ENCODE measurements at regions not wholly inside any gene's neighbourhood (a gene's known extent, or its start where the extent isn't known, plus 50 kb on each side); places are given as distances from the start of the nearest gene placed in this dataset.
"Not testable (repeated sequence)": the region's sequence is repeated elsewhere in the genome, so short reads cannot be mapped to it uniquely, and the experiment has no call there.

- no peak for DNase-seq
These were observed 442.9 kb downstream of the MID1IP1 start for GRCh38 chrX:39244147-39244546.

DNA sequence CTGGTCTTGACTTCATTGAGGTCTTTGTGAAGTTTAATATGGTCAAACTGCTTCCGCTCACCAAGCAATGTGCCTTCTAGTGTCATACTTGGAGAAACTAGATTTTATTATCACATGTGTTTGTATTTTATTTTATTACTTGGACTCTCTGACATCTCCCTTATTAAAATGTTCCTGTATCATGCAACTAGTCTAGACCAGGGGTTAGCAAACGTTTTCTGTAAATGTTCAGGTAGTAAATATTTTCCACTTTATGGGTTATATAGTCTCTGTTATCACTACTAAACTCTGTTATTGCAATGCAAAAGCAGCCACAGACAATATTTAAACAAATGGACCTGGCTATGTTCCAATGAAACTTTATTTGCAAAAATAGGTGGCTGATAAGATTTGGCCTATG, 443.8 kb downstream of the MID1IP1 start:
- no peak for DNase-seq

DNA sequence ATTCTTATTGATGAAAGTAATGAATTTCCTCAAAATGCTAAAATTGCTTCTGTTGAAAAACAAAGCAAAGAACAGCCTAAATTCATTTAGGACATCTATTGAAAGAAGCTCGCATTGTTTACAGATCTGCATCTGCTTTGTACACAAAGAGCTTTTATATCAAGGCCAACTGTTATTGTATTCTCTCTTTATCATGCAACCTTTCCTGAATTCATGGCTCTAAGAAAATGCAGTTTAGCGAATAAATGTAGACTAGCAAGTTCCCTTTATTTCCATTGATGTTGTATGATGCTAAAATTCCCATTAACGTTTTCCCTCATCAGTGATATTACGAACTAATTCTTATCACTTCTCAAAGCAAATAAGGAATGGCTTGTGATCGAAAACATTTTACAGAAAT, 446.3 kb downstream of the MID1IP1 start:
- DNase-seq: no peak

DNA sequence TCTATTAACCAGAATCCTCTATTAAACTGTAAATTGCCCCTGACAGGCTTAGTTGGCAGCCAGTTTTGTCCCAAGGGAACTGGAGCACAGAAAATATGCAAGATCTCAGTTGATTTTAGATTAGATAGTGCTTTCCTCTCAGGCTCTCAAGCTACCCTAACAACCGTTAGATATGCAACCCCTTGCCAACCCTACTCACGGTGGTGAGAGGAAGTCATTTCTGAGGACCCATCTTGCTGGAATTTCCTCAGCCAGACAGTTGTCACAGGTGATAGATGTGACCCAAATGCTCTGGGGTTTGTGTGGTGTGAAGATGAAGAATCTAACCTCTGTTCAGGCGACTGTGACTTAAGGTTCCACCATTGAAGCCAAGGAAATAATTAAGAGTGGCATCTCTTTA, 447.1 kb downstream of the MID1IP1 start:
- no peak for DNase-seq

DNA sequence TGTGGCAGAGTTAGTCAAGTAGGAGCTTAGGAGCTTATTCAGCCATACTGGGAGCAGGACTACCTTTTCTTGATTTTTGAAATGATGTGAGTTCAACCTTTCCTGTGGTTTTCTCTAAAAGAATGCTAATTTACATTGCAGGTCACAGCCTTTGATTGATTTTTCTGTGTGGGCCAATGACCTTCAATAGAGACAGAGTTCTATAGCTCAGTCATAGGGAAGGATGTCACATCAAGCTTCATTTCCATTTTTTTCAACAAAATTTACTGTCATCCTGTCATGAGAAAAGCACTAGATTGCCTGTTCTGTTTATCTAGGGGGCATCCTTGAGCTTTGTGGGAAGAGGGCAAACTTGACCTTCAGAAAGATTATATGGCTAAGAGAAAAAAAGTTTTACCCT, 448.7 kb downstream of the MID1IP1 start:
- DNase-seq: no peak

DNA sequence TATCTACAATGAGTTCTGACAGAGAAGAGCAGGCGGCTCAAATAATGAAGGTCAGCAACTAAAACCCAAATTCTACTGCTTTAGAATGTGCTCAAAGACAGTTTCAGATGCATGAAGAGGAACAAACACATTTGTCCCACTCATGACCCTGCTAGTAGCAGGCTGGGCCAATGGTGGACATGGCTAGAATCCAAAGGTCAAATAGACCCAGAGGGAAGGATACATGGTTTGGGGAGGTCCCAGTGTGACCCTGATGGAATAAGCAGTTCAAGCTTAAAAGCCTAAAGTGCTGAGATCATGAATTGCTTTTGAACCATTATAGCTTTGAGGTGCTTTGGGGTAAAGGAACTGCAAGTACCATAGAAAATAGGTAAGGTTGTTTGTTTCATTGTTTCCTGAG, 450.7 kb downstream of the MID1IP1 start:
- no peak for DNase-seq

GRCh38 chrX:39253551-39253950, 452.3 kb downstream of the MID1IP1 start:
- no peak for DNase-seq

DNA sequence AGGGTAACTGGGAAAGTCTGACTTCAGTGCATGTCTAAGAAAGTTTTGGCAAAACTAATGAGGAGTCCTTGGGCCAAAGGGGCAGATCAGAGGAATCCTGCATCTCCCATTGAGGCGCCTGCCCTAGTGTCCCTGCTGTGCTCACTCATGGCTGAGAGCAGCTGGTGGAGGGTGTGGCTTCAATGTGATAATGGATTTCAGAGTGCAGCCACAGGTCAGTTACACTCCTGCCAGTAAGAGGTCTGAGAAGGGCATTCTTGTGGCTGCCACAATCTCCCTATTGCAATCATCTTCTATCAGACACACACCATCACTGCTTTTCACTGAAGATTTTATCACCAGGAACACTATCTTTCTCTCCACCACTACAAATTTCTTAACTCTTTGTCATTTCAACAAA, 457.1 kb downstream of the MID1IP1 start:
- no peak for DNase-seq

- no peak for DNase-seq
These were observed 459.7 kb downstream of the MID1IP1 start for GRCh38 chrX:39260965-39261364.

GRCh38 chrX:39261446-39262147, 460.3 kb downstream of the MID1IP1 start:
- DNase-seq: peak; percentile 49 to 62

- no peak for DNase-seq
These were observed 461.4 kb downstream of the MID1IP1 start for GRCh38 chrX:39262641-39263040.

DNA sequence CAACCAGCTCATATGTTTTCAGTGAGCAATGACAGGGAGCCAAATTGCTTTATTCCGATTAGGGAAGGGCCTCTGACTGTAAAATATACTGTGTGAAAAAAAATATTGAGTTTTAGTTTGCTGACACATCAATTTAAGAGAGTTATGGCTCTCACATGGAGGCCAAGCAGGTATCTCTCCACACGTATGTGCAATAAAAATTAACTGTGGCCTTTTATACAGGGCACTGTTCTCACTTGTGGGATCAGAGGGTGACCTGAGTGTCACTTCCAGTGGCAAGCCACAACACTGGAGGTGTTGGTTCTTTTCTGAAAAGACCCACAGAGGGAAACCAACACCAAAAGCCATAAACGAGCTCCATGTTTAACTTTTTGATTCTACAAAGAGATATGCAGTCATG, 462.8 kb downstream of the MID1IP1 start:
- DNase-seq: no peak

DNA sequence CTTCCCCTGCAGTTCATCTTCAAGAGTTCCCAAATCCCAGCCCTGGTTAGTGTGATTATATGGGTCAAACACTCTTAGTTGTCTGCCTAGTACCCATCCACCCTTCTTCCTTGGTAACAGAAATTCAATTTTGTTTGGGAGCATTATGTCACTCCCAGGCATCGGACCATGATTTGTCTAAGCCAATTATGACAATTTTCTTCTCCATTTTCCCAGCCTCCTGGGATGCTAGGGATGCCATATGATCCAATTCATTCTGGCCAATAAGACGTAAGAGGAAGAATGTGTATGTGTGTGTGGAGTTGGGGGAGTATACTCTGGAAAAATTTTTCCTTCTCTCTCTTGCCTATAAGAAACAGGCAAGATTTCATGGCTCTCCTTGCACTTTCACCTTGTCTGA, 465.9 kb downstream of the MID1IP1 start:
- DNase-seq: no peak

DNA sequence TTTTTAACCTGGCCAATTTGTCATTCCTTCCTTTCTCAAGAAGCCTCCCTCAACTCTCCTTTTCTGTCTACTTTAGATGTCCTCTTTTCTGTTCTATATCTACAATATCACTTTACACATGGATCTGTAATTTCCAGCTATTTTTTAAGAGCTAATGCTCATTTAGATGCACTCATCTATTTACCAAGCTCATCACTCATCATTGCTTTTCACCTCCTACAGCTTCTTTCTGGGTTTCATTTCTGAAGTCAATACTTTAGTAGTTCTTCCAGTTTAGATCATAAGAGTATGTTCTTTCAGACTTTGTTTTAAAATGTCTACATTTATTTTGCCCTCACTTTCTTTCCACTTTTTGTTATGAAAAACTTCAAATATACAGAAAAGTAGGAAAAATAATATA, 466.9 kb downstream of the MID1IP1 start:
- DNase-seq: no peak

DNA sequence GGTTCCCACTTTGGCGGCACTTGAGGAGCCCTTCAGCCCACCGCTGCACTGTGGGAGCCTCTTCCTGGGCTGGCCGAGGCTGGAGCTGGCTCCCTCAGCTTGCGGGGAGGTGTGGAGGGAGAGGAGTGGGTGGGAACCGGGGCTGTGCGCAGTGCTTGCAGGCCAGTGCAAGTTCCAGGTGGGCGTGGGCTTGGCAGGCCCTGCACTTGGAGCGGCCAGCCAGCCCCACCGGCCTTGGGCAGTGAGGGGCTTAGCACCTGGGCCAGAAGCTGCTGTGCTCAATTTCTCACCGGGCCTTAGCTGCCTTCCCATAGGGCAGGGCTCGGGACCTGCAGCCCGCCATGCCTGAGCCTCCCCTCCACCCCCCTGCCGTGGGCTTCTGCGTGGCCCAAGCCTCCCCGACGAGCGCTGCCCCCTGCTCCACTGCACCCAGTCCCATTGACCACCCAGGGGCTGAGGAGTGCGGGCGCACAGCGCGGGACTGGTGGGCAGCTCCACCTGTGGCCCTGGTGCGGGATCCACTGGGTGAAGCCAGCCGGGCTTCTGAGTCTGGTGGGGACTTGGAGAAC, 474.3 kb downstream of the MID1IP1 start:
- no peak for DNase-seq

GRCh38 chrX:39277685-39278390, 476.6 kb downstream of the MID1IP1 start:
- DNase-seq: not testable (repeated sequence)

- DNase-seq: no peak
These were observed 482.0 kb downstream of the MID1IP1 start for GRCh38 chrX:39283239-39283638.

DNA sequence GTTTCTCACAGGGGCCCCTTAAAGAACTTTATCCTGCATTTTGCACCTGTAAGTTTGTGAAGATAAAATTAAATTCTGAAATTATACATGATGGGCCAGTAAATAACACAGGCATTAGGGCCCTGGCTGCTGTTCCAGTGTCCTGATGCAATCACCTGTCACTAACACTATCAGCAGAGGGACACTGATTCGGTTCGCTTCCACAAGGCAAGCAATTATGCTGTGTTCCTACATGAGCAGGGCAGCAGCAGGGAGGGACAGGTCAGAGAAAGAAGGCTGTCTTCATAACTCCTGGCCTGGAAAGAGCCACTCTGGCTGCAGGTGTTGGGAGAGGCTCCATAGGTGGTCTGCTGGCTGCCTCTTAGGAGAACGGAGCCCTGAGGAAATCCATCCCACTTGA, 487.3 kb downstream of the MID1IP1 start:
- DNase-seq: no peak

- no peak for DNase-seq
These were observed 488.6 kb downstream of the MID1IP1 start for GRCh38 chrX:39289827-39290226.

- DNase-seq: no peak
These were observed 491.9 kb downstream of the MID1IP1 start for GRCh38 chrX:39293203-39293602.

GRCh38 chrX:39296472-39296871, 495.2 kb downstream of the MID1IP1 start:
- no peak for DNase-seq

DNA sequence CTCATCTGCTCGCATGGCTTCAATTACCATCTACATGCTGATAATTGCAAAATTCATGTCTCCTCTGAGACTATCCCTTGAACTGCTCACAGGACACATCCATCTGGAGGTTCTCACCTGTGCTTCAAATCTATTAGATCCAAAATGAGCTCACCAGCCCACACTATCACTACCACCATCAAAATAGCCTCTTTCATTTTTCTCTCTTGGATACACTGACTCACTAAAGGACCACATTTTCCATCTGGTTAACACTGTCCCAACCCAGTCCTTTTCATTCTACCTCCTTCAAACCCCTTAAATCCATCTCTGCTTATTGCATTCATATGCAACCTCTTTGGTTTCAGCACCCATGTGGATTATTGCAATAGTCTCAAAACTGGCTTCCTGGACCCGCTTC, 497.6 kb downstream of the MID1IP1 start:
- DNase-seq: no peak

- no peak for DNase-seq
These were observed 498.4 kb downstream of the MID1IP1 start for GRCh38 chrX:39299615-39300014.

- DNase-seq: peak; percentile 48 to 63
These were observed 499.8 kb downstream of the MID1IP1 start for GRCh38 chrX:39301036-39301435.

Data from NCI-H2081 (cell line).